IgD-negative memory B cell (primary cell): ENCODE measurements at regions not wholly inside any gene's neighbourhood (a gene's known extent, or its start where the extent isn't known, plus 50 kb on each side); places are given as distances from the start of the nearest gene placed in this dataset.

ENCODE experiments used
- H3K27ac Mint-ChIP-seq, 3 donors: one replicate each; pipeline ENCODE4 v1.8.0; 2020 to 2022; ENCODE audit warnings: mild to moderate bottlenecking in 3 of 3, mixed read lengths in 3 of 3, moderate library complexity in 1 of 3
- H3K27me3 Mint-ChIP-seq: one replicate; pipeline ENCODE4 v1.8.0; 2021; ENCODE audit warnings: mixed read lengths
- H3K36me3 Mint-ChIP-seq: one replicate; pipeline ENCODE4 v1.8.0; 2020; ENCODE audit warnings: mild to moderate bottlenecking, mixed read lengths
- H3K4me1 Mint-ChIP-seq, 3 donors: one replicate each; pipeline ENCODE4 v1.8.0; 2020 to 2022; ENCODE audit warnings: mixed read lengths in 3 of 3, mild to moderate bottlenecking in 1 of 3
- H3K4me3 Mint-ChIP-seq, 4 donors: one replicate each; pipeline ENCODE4 v1.8.0; 2020 to 2022; ENCODE audit warnings: mild to moderate bottlenecking in 4 of 4, mixed read lengths in 4 of 4, moderate library complexity in 3 of 4
- H3K9me3 Mint-ChIP-seq, 3 donors: one replicate each; pipeline ENCODE4 v1.8.0; 2020 to 2021; ENCODE audit warnings: mixed read lengths in 3 of 3, mild to moderate bottlenecking in 1 of 3

- H3K4me1 Mint-ChIP-seq: no peaks in the 10 kb centered on the region
- peaks cover 2% of the 10 kb centered on the region for H3K27me3 Mint-ChIP-seq
- no peak overlapping the region for H3K4me3 Mint-ChIP-seq
- H3K36me3 Mint-ChIP-seq: no peaks in the 10 kb centered on the region
- peaks cover 0 to 3% (median 3%) of the 10 kb centered on the region in 3 donors for H3K9me3 Mint-ChIP-seq
- no peak overlapping the region for H3K27ac Mint-ChIP-seq
These were observed 141.2 kb upstream of the SLC28A3 start for GRCh38 chr9:84481636-84482218.

- Mint-ChIP-seq H3K4me1 (no peaks in the 10 kb centered on the region), H3K27ac (no peak overlapping the region), H3K9me3 (peaks cover 0 to 4% (median 0%) of the 10 kb centered on the region in 3 donors), H3K27me3 (peaks cover 2% of the 10 kb centered on the region), H3K4me3 (no peak overlapping the region), H3K36me3 (no peaks in the 10 kb centered on the region)
These were observed 142.0 kb upstream of the SLC28A3 start for GRCh38 chr9:84482607-84483006.

- Mint-ChIP-seq H3K4me1 (no peaks in the 10 kb centered on the region), H3K27ac (no peak overlapping the region), H3K36me3 (no peaks in the 10 kb centered on the region), H3K9me3 (peaks cover 0 to 4% (median 0%) of the 10 kb centered on the region in 3 donors), H3K27me3 (peaks cover 2% of the 10 kb centered on the region), H3K4me3 (no peak overlapping the region)
These were observed 143.6 kb upstream of the SLC28A3 start for GRCh38 chr9:84484172-84484571.

- Mint-ChIP-seq H3K4me3 (no peak overlapping the region), H3K4me1 (no peaks in the 10 kb centered on the region), H3K9me3 (peaks cover 0 to 4% (median 0%) of the 10 kb centered on the region in 3 donors), H3K36me3 (no peaks in the 10 kb centered on the region), H3K27me3 (peaks cover 2% of the 10 kb centered on the region), H3K27ac (no peak overlapping the region)
These were observed 145.0 kb upstream of the SLC28A3 start for GRCh38 chr9:84485539-84485938.

GRCh38 chr9:84486663-84487062 lies 146.1 kb upstream of the SLC28A3 start:
- H3K27me3 Mint-ChIP-seq: no peaks in the 10 kb centered on the region
- no peak overlapping the region for H3K27ac Mint-ChIP-seq
- H3K4me1 Mint-ChIP-seq: no peaks in the 10 kb centered on the region
- no peak overlapping the region for H3K4me3 Mint-ChIP-seq
- H3K9me3 Mint-ChIP-seq: peaks cover 0 to 4% (median 0%) of the 10 kb centered on the region in 3 donors
- H3K36me3 Mint-ChIP-seq: no peaks in the 10 kb centered on the region

- Mint-ChIP-seq H3K9me3 (peaks cover 0 to 4% (median 0%) of the 10 kb centered on the region in 3 donors), H3K4me1 (no peaks in the 10 kb centered on the region), H3K36me3 (no peaks in the 10 kb centered on the region), H3K27me3 (no peaks in the 10 kb centered on the region), H3K27ac (no peak overlapping the region), H3K4me3 (no peak overlapping the region)
These were observed 149.8 kb upstream of the SLC28A3 start for GRCh38 chr9:84490206-84490841.

- H3K4me1 Mint-ChIP-seq: no peaks in the 10 kb centered on the region
- no peak overlapping the region for H3K27ac Mint-ChIP-seq
- H3K9me3 Mint-ChIP-seq: peaks cover 0 to 4% (median 0%) of the 10 kb centered on the region in 3 donors
- no peak overlapping the region for H3K4me3 Mint-ChIP-seq
- no peaks in the 10 kb centered on the region for H3K36me3 Mint-ChIP-seq
- H3K27me3 Mint-ChIP-seq: no peaks in the 10 kb centered on the region
These were observed 150.3 kb upstream of the SLC28A3 start for GRCh38 chr9:84490842-84491325.

GRCh38 chr9:84492366-84493159 lies 152.0 kb upstream of the SLC28A3 start:
- Mint-ChIP-seq H3K4me1 (no peaks in the 10 kb centered on the region), H3K27me3 (no peaks in the 10 kb centered on the region)

GRCh38 chr9:84493284-84493947 lies 152.9 kb upstream of the SLC28A3 start:
- H3K36me3 Mint-ChIP-seq: no peaks in the 10 kb centered on the region
- H3K27ac Mint-ChIP-seq: no peak overlapping the region
- H3K4me3 Mint-ChIP-seq: no peak overlapping the region
- H3K9me3 Mint-ChIP-seq: no peaks in the 10 kb centered on the region
- H3K27me3 Mint-ChIP-seq: no peaks in the 10 kb centered on the region
- H3K4me1 Mint-ChIP-seq: no peaks in the 10 kb centered on the region

More at GRCh38 chr9:84492366-84493159, 152.0 kb upstream of the SLC28A3 start:
- no peak overlapping the region for H3K27ac Mint-ChIP-seq
- H3K4me3 Mint-ChIP-seq: no peak overlapping the region
- H3K9me3 Mint-ChIP-seq: no peaks in the 10 kb centered on the region
- H3K36me3 Mint-ChIP-seq: no peaks in the 10 kb centered on the region

GRCh38 chr9:84499969-84500582 lies 159.5 kb upstream of the SLC28A3 start:
- H3K27me3 Mint-ChIP-seq: peaks cover 2% of the 10 kb centered on the region
- H3K36me3 Mint-ChIP-seq: no peaks in the 10 kb centered on the region
- no peak overlapping the region for H3K27ac Mint-ChIP-seq

GRCh38 chr9:84500826-84501225 lies 160.3 kb upstream of the SLC28A3 start:
- peaks cover 2% of the 10 kb centered on the region for H3K27me3 Mint-ChIP-seq
- no peaks in the 10 kb centered on the region for H3K9me3 Mint-ChIP-seq
- H3K27ac Mint-ChIP-seq: no peak overlapping the region
- no peaks in the 10 kb centered on the region for H3K36me3 Mint-ChIP-seq
- H3K4me3 Mint-ChIP-seq: no peak overlapping the region
- H3K4me1 Mint-ChIP-seq: no peaks in the 10 kb centered on the region

More at GRCh38 chr9:84499969-84500582, 159.5 kb upstream of the SLC28A3 start:
- Mint-ChIP-seq H3K9me3 (no peaks in the 10 kb centered on the region), H3K4me1 (no peaks in the 10 kb centered on the region), H3K4me3 (no peak overlapping the region)

GRCh38 chr9:84501587-84501986 lies 161.0 kb upstream of the SLC28A3 start:
- H3K36me3 Mint-ChIP-seq: no peaks in the 10 kb centered on the region
- no peak overlapping the region for H3K4me3 Mint-ChIP-seq
- peaks cover 2% of the 10 kb centered on the region for H3K27me3 Mint-ChIP-seq
- no peak overlapping the region for H3K27ac Mint-ChIP-seq
- peaks cover 0 to 4% (median 2%) of the 10 kb centered on the region in 3 donors for H3K9me3 Mint-ChIP-seq
- no peaks in the 10 kb centered on the region for H3K4me1 Mint-ChIP-seq

- Mint-ChIP-seq H3K27me3 (peaks cover 2% of the 10 kb centered on the region), H3K9me3 (peaks cover 0 to 4% (median 2%) of the 10 kb centered on the region in 3 donors), H3K36me3 (no peaks in the 10 kb centered on the region), H3K4me3 (no peak overlapping the region), H3K4me1 (no peaks in the 10 kb centered on the region), H3K27ac (no peak overlapping the region)
These were observed 161.5 kb upstream of the SLC28A3 start for GRCh38 chr9:84502066-84502465.

GRCh38 chr9:84504360-84504759 lies 163.8 kb upstream of the SLC28A3 start:
- Mint-ChIP-seq H3K4me3 (no peak overlapping the region), H3K27ac (no peak overlapping the region), H3K9me3 (peaks cover 2 to 5% (median 4%) of the 10 kb centered on the region in 3 donors), H3K27me3 (no peaks in the 10 kb centered on the region), H3K4me1 (no peaks in the 10 kb centered on the region), H3K36me3 (no peaks in the 10 kb centered on the region)
